NB4 (cell line): ENCODE measurements at regions not wholly inside any gene's neighbourhood (a gene's known extent, or its start where the extent isn't known, plus 50 kb on each side); places are given as distances from the start of the nearest gene placed in this dataset.
A peak's percentile ranks its signal among the peaks of the same experiment; 100 is the strongest.

Experiments used
- DNase-seq: peaks from one replicate; pipeline ENCODE4 v3.0.0; 2010; ENCODE audit warnings: low read depth
- H3K4me3 ChIP-seq: one replicate; pipeline ENCODE4 v1.5.1; 2011; ENCODE audit warnings: mild to moderate bottlenecking, low read depth, low read length, moderate library complexity
- CTCF ChIP-seq: IDR thresholded peaks from one replicate; pipeline ENCODE4 v1.5.1; 2012; ENCODE audit warnings: low read depth, low read length
- MAX ChIP-seq: IDR thresholded peaks from 2 replicates; pipeline ENCODE4 v1.6.1; 2011; ENCODE audit warnings: low read depth, low read length
- MYC ChIP-seq: IDR thresholded peaks from 2 replicates; pipeline ENCODE4 v1.6.1; 2011; ENCODE audit warnings: low read depth, low read length
- POLR2A ChIP-seq: IDR thresholded peaks from 2 replicates; pipeline ENCODE4 v1.6.1; 2011; ENCODE audit warnings: mild to moderate bottlenecking; ENCODE audit not compliant: insufficient read length; ENCODE audit errors: extremely low read depth

- TF ChIP-seq MYC (no peak), POLR2A (no peak)
- no peak for DNase-seq
- H3K4me3 ChIP-seq: no peak overlapping the region
Observed at GRCh38 chr2:129906139-129906860, 73.2 kb upstream of the RAB6C start.

- TF ChIP-seq MAX: no peak
- TF ChIP-seq POLR2A: no peak
- TF ChIP-seq CTCF: no peak
- TF ChIP-seq MYC: no peak
- DNase-seq: peak; percentile 38
- H3K4me3 ChIP-seq: no peak overlapping the region
Observed at GRCh38 chr2:129906861-129907235, 72.6 kb upstream of the RAB6C start.

GRCh38 chr2:129907256-129907998 lies 72.0 kb upstream of the RAB6C start:
- TF ChIP-seq POLR2A (no peak), MAX (no peak), CTCF (no peak), MYC (no peak)
- H3K4me3 ChIP-seq: no peak overlapping the region
- DNase-seq: no peak

GRCh38 chr2:129908721-129909373 lies 70.6 kb upstream of the RAB6C start:
- no peak overlapping the region for H3K4me3 ChIP-seq
- TF ChIP-seq POLR2A (no peak), CTCF (no peak), MAX (no peak), MYC (no peak)
- no peak for DNase-seq

GRCh38 chr2:129909651-129910418 lies 69.6 kb upstream of the RAB6C start:
- no peak overlapping the region for H3K4me3 ChIP-seq
- no peak for TF ChIP-seq POLR2A
- no peak for TF ChIP-seq MYC
- TF ChIP-seq MAX: no peak
- no peak for TF ChIP-seq CTCF
- no peak for DNase-seq
